HG03342 (cell line): ENCODE measurements at regions not wholly inside any gene's neighbourhood (a gene's known extent, or its start where the extent isn't known, plus 50 kb on each side); places are given as distances from the start of the nearest gene placed in this dataset.

Experiments
- ATAC-seq: cut with Tn5 transposase; IDR thresholded peaks from one replicate; pipeline ENCODE4 v1.9.1; 2021; ENCODE audit warnings: mild to moderate bottlenecking, moderate library complexity; ENCODE audit not compliant: unreplicated experiment

- no peak for ATAC-seq
Measured at GRCh38 chr12:124505001-124505818, 62.2 kb downstream of the NCOR2 start.

DNA sequence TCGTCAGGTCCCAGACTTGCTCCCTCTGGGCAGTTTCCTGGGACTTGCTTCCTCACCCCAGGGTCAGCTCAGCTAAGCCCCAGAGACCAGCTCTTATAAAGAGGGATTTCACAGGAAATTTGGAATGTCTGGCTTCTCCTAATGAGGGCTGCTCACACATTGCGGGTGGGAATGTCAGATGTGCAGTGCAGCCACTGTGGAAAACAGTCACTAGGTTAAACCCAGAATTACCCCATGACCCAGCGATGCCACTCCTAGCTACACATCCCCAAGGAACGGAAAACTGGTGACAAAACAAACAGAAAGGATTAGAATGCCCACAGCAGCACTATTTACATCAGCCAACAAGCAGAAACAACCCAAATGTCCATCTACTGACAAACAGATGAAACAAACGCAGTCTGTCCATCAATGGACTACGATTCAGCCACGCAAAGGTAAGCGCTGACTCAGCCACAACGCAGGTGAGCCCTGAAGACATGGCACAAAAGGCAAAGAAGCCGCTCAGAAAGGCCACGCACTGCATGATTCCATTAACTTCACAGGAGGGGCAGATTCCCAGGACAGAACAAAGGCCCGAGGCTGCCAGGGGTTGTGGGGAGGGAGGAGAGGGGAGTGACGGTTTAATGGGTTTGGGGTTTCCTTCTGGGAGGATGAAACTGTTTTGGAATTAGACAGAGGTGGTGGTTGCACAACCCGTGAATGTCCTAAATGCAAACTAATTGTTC is 63.0 kb downstream of the NCOR2 start:
- no peak for ATAC-seq

GRCh38 chr12:124503305-124503704 is 64.1 kb downstream of the NCOR2 start:
- no peak for ATAC-seq

GRCh38 chr12:124502379-124502778 is 65.0 kb downstream of the NCOR2 start:
- no peak for ATAC-seq

DNA sequence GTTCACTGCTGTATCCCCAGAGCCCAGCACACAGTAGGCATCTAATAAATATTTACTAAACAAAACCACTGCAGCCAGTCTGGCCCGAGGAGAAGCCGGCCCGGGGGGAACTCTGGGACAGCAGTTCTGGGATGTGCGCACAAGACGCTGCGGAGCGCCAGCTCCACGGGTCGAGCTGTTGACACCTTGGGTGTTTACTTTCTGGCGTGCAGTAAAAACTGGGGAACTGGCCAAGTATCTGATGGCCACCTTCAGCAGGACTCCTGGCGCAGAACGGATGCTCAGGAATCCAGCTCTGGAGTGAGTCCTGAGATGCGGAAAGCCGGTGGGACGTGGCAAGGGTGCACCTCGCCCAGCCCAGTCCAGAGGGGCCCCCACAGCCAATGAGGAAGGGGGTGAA is 65.6 kb downstream of the NCOR2 start:
- ATAC-seq = no peak

GRCh38 chr12:124501112-124501561 is 66.3 kb downstream of the NCOR2 start:
- no peak for ATAC-seq

- ATAC-seq = no peak
Measured at GRCh38 chr12:124499898-124500244, 67.5 kb downstream of the NCOR2 start.

DNA sequence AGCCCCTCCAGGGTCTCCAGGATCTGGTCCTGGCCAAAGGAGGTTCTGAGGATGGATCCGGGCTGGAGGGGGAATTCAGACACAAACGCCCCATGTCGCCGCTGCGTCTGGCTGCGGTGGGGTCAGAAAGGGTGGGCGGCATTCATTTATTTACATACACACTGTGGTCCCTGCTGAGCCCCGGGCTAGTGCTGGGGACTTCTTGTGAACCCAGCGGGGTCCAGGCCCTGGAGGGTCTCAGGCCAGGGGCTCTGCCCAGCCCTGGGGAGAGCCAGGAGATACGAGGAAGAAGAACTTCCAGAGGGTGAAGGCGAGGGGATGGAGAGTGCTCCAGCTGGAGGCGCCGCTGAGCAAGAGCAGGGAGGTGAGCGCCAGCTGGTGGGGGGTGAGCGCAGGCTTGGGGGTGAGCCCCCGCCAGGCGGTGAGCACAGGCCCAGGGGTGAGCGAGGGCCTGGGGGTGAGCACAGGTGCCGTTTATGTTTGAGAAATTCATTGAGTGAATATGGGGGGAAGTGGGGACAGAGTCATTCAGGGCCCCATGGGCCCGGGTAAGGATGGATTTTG is 68.1 kb downstream of the NCOR2 start:
- no peak for ATAC-seq

DNA sequence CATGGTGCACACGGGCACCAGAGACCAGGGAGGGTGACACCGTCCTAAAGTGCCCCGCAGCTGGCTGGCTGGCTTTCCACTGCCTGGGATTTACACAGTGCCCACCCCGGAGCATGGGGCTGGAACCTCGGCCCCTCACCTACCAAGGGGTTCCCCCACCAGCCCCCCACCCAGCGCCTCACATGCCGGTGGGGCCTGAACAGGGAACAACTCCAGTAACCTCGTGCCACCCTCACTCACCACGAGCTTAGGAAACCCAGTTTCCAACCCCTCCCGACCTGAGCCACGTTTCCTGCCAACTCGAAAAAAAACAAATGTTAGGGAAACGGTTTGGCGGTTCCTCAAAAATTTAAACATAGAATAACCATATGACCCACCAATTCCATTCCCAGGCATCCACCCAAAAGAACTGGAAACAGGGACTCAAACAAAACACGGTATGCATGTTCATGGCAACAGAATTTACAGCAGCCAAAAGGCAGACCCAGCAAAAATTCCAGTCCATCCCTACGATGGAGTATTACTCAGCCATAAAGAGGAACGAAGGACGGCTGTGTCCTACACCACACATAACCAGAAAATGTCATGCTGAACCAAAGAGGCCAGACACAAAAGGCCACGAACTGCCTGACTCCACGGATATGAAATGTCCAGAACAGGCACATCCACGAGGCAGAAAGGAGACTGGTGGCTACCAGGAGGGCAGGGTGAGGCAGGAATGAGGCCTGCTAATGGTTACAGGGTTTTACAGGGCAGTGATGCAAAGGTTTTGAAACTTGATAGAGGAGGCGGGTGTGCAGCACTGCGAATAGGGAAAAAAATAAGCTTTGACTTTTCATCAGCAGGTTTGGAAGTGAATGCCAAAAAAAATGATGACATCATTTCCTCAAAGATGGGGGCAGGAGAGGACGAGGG is 68.9 kb downstream of the NCOR2 start:
- no peak for ATAC-seq

DNA sequence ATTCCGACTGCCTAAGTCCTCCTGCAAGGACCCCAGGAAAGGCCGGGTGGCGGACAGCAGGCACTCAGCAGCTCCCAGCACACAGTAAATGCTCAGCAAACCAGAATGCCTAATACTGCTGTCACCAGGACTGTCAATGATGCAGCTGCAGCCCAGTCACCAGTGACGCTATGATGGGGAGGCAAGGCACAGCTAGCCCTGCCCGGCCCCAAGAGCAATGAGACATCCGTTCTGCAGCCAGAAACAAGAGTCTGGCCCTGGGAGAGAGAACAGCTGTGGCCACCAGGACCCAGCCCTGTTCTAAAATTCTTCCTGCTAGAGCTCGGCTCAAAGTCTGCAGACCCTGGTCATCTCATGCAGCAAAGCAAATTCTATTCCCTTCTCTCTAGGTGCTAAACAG is 69.8 kb downstream of the NCOR2 start:
- no peak for ATAC-seq

- no peak for ATAC-seq
Measured at GRCh38 chr12:124497039-124497438, 70.4 kb downstream of the NCOR2 start.

- ATAC-seq = no peak
Measured at GRCh38 chr12:124496584-124496983, 70.8 kb downstream of the NCOR2 start.

- no peak for ATAC-seq
Measured at GRCh38 chr12:124495194-124495983, 72.0 kb downstream of the NCOR2 start.

DNA sequence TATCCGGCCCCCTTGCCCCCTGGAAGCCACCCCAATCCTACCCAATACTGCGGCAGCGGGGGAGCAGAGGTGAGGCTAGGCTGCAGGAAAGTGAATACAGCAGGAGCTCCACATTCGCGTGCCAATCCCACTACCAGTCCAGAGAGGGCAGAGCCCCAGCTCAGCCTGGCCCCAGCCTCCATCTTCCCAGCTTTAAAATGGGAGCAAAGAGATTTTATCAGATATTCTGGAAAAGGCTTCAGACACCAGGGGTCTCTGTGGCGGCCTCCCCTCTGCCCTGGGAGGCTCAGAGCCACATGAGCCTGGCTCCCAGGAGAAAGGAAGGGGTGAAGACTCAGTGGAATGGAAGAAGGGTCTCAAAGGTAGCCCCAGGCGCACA is 72.7 kb downstream of the NCOR2 start:
- ATAC-seq = no peak

GRCh38 chr12:124493809-124494750 is 73.3 kb downstream of the NCOR2 start:
- ATAC-seq = peak; percentile 92

GRCh38 chr12:124492879-124493808 is 74.3 kb downstream of the NCOR2 start:
- no peak for ATAC-seq

GRCh38 chr12:124491856-124492420 is 75.5 kb downstream of the NCOR2 start:
- ATAC-seq = no peak

GRCh38 chr12:124491310-124491709 is 76.1 kb downstream of the NCOR2 start:
- no peak for ATAC-seq
